IMR-90 (cell line): ENCODE measurements at regions not wholly inside any gene's neighbourhood (a gene's known extent, or its start where the extent isn't known, plus 50 kb on each side); places are given as distances from the start of the nearest gene placed in this dataset.

ENCODE experiments used
- ATAC-seq: fragments of 200-7000 bp; cut with Tn5 transposase; 2 replicates; pipeline ENCODE4 v1.9.1; 2020; ENCODE audit warnings: low read depth, mild to moderate bottlenecking, moderate library complexity
- BruUV-seq: library from RNA; stranded (reverse); fragments of 400-500 nt; replicated peaks from 2 replicates; lab custom pipeline; 2021; lab: Mats Ljungman, UMichigan
- CTCF ChIA-PET: fragments of 300-600 bp; formaldehyde crosslinking; extraction: SDS; loops from one replicate; lab custom pipeline; 2021; ENCODE audit warnings: antibody characterized with exemption; lab: Yijun Ruan, JAX
- POLR2A ChIA-PET: fragments of 300-600 bp; sonication (Branson Sonifier 250); formaldehyde crosslinking; loops from one replicate; lab custom pipeline; 2022; ENCODE audit warnings: antibody characterized with exemption; ENCODE audit not compliant: unreplicated experiment; lab: Charles Lee
- DNase-seq: peaks from one replicate; pipeline ENCODE4 v3.0.0; 2013
- H2AFZ ChIP-seq: replicated peaks from 2 replicates; pipeline ENCODE3; 2013; ENCODE audit warnings: low read length, mild to moderate bottlenecking; ENCODE audit not compliant: poor library complexity
- H2AK5ac ChIP-seq: 2 replicates; pipeline ENCODE4 v1.6.1; 2013; ENCODE audit warnings: low read depth, low read length, inconsistent platforms
- H2AK9ac ChIP-seq: replicated peaks from 2 replicates; pipeline ENCODE3; 2013; ENCODE audit warnings: mild to moderate bottlenecking, low read depth, low read length, moderate library complexity; ENCODE audit not compliant: poor library complexity
- H2BK120ac ChIP-seq: 2 replicates; pipeline ENCODE4 v1.6.1; 2013; ENCODE audit warnings: low read depth, low read length, inconsistent platforms
- H2BK15ac ChIP-seq: 3 replicates; pipeline ENCODE4 v1.6.1; 2013; ENCODE audit warnings: low read depth, low read length, inconsistent platforms
- H2BK20ac ChIP-seq: 2 replicates; pipeline ENCODE4 v1.6.1; 2013; ENCODE audit warnings: low read depth, mild to moderate bottlenecking, inconsistent platforms, low read length, moderate library complexity
- H2BK5ac ChIP-seq: 2 replicates; pipeline ENCODE4 v1.6.1; 2013; ENCODE audit warnings: mild to moderate bottlenecking, low read depth, low read length, inconsistent platforms; ENCODE audit not compliant: poor library complexity, severe bottlenecking
- H3K14ac ChIP-seq: replicated peaks from 2 replicates; pipeline ENCODE4 v1.6.1; 2013; ENCODE audit warnings: low read depth, low read length, inconsistent platforms
- H3K18ac ChIP-seq: 2 replicates; pipeline ENCODE4 v1.6.1; 2013; ENCODE audit warnings: low read depth, low read length, control low read depth
- H3K23ac ChIP-seq: 2 replicates; pipeline ENCODE4 v1.6.1; 2013; ENCODE audit warnings: low read depth, low read length, inconsistent platforms
- H3K27ac ChIP-seq: 2 replicates; pipeline ENCODE4 v1.5.1; 2013; ENCODE audit warnings: mild to moderate bottlenecking, control low read depth, low read length; ENCODE audit not compliant: insufficient read depth
- H3K27me3 ChIP-seq: 2 replicates; pipeline ENCODE4 v1.6.1; 2013; ENCODE audit warnings: low read length; ENCODE audit not compliant: control insufficient read depth, insufficient read depth
- H3K36me3 ChIP-seq: 2 replicates; pipeline ENCODE4 v1.6.1; 2013; ENCODE audit warnings: low read length, mixed read lengths; ENCODE audit not compliant: control insufficient read depth, insufficient read depth
- H3K4ac ChIP-seq: 2 replicates; pipeline ENCODE4 v1.6.1; 2013; ENCODE audit warnings: low read depth, low read length, inconsistent platforms
- H3K4me1 ChIP-seq: 2 replicates; pipeline ENCODE4 v1.6.1; 2013; ENCODE audit warnings: low read length, mixed read lengths; ENCODE audit not compliant: control insufficient read depth, insufficient read depth
- H3K4me2 ChIP-seq: 2 replicates; pipeline ENCODE4 v1.6.1; 2013; ENCODE audit warnings: low read depth, mild to moderate bottlenecking, control low read depth, low read length, moderate library complexity
- H3K4me3 ChIP-seq: 2 replicates; pipeline ENCODE4 v1.5.1; 2013; ENCODE audit warnings: low read depth, mild to moderate bottlenecking, control low read depth, low read length, moderate library complexity; ENCODE audit not compliant: insufficient read depth
- H3K56ac ChIP-seq: 2 replicates; pipeline ENCODE4 v1.6.1; 2013; ENCODE audit warnings: low read length, inconsistent platforms; ENCODE audit not compliant: insufficient read depth; ENCODE audit errors: extremely low read depth
- H3K79me1 ChIP-seq, 2 experiments: 2 replicates each; pipeline ENCODE4 v1.6.1; 2013; ENCODE audit warnings: low read length in 2 of 2, inconsistent platforms in 1 of 2, low read depth in 1 of 2
- H3K9ac ChIP-seq: 2 replicates; pipeline ENCODE4 v1.6.1; 2013; ENCODE audit warnings: low read depth, low read length, control low read depth
- H3K9me1 ChIP-seq: 2 replicates; pipeline ENCODE4 v1.6.1; 2013; ENCODE audit warnings: low read length, inconsistent platforms; ENCODE audit not compliant: insufficient read depth
- H3K9me3 ChIP-seq: 2 replicates; pipeline ENCODE4 v1.6.1; 2013; ENCODE audit warnings: low read length; ENCODE audit not compliant: control insufficient read depth, insufficient read depth
- H4K20me1 ChIP-seq: 2 replicates; pipeline ENCODE4 v1.6.1; 2013; ENCODE audit warnings: low read length, inconsistent platforms; ENCODE audit not compliant: insufficient read depth
- H4K5ac ChIP-seq: 2 replicates; pipeline ENCODE4 v1.6.1; 2013; ENCODE audit warnings: mild to moderate bottlenecking, low read depth, low read length, control low read depth
- H4K8ac ChIP-seq, 2 experiments: 2 replicates each; pipeline ENCODE4 v1.6.1; 2013; ENCODE audit warnings: low read depth in 2 of 2, low read length in 2 of 2, control low read depth in 1 of 2, inconsistent platforms in 1 of 2
- H4K91ac ChIP-seq: 2 replicates; pipeline ENCODE4 v1.6.1; 2013; ENCODE audit warnings: low read depth, low read length, inconsistent platforms; ENCODE audit not compliant: insufficient read depth
- BHLHE40 ChIP-seq: fragments of 150-350 bp; IDR thresholded peaks from 2 replicates; pipeline ENCODE4 v1.6.1; 2016; ENCODE audit warnings: mild to moderate bottlenecking, low read depth, low read length
- NFE2L2 ChIP-seq: fragments of 150-350 bp; IDR thresholded peaks from 2 replicates; pipeline ENCODE4 v1.6.1; 2016; ENCODE audit warnings: low read depth, mild to moderate bottlenecking, low read length
- RCOR1 ChIP-seq: IDR thresholded peaks from 2 replicates; pipeline ENCODE4 v1.6.1; 2012; ENCODE audit warnings: mild to moderate bottlenecking, low read length, improper control_type of control experiment; ENCODE audit not compliant: insufficient replicate concordance
- WGBS, 2 experiments: methylation state at CpG; one replicate each; pipeline versions ENCODE4 v1.1.5 to v1.1.7; 2013; ENCODE audit warnings: missing lambda C conversion rate in 2 of 2; ENCODE audit not compliant: insufficient read length in 1 of 2; ENCODE audit errors: extremely low coverage in 2 of 2; 5-methylcytosine and 5-hydroxymethylcytosine counted together
- dilution Hi-C: fragments of 300-500 bp; cut with HindIII; formaldehyde crosslinking; loops from one replicate; pipeline ENCODE4 v1.14.3; 2018; ENCODE audit warnings: low sequenced_read_pairs; ENCODE audit not compliant: unreplicated experiment
- in situ Hi-C: fragments of 300-500 bp; cut with MboI; formaldehyde crosslinking; loops from 3 replicates; pipeline ENCODE4 v1.14.3; 2019; ENCODE audit warnings: low sequenced_read_pairs, inconsistent platforms, mixed read lengths
- intact Hi-C: fragments of 100-400 bp; cut with micrococcal nuclease; formaldehyde crosslinking; loops from 2 replicates; pipeline ENCODE4 v1.10.0; 2022
- TF ChIP-seq, protein P1 (sequence below): fragments of 150-350 bp; IDR thresholded peaks from 2 replicates; pipeline ENCODE4 v1.6.1; 2017; ENCODE audit warnings: mild to moderate bottlenecking, antibody characterized with exemption, low read length, low read depth

DNA sequence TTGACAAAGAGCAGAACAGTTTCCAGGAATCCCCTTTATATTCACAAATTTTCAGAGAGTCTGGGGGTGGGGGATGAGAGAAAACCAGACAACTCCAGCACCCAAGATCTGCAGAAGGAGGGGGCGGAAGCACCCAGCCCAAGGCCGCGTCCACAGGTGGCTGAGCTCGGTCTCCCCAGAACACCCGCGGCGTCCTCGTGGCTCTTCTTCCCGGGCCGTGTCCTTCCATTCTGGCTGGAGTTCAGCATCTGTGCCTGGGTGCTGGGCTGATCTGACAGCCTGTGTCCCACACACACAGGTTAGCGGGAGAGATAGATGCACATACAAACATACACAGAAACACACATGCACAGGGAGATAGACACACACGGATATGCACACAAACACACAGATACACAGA lies 455.8 kb upstream of the SALL3 start:
- H3K27me3 ChIP-seq: no peaks in the 10 kb centered on the region

More for the DNA sequence above, 455.8 kb upstream of the SALL3 start:
- Histone ChIP-seq H2BK5ac (no peak overlapping the region), H4K91ac (no peak overlapping the region), H2BK20ac (no peak overlapping the region), H3K18ac (no peak overlapping the region), H3K9me3 (peaks cover 34% of the 10 kb centered on the region), H3K79me1 (no peaks in the 10 kb centered on the region), H3K14ac (no peak overlapping the region), H3K56ac (no peak overlapping the region), H3K9ac (no peak overlapping the region), H4K5ac (no peak overlapping the region), H4K20me1 (no peaks in the 10 kb centered on the region), H3K4me1 (no peaks in the 10 kb centered on the region), H3K27ac (no peak overlapping the region), H3K23ac (no peak overlapping the region), H3K4me2 (no peak overlapping the region), H3K9me1 (no peaks in the 10 kb centered on the region), H2AK5ac (no peak overlapping the region), H2BK15ac (no peak overlapping the region), H4K8ac (no peak overlapping the region), H2BK120ac (no peak overlapping the region), H3K4me3 (no peak overlapping the region), H2AFZ (no peak overlapping the region), H3K36me3 (no peaks in the 10 kb centered on the region), H2AK9ac (no peak overlapping the region), H3K4ac (no peak overlapping the region)
- dilution Hi-C loops (no loop called here), in situ Hi-C loops (no loop called here), intact Hi-C loops (no loop called here)
- ChIA-PET CTCF (no interaction called here), POLR2A (no interaction called here)
- no TSS peak for BruUV-seq
- ATAC-seq (no peak), DNase-seq (no peak)
- WGBS, 2 experiments: 87% methylated on average over 5 of the region's 12 CpGs; no CpG with 5 or more reads in 1 of the 2 experiments
- TF ChIP-seq, protein P1, sequence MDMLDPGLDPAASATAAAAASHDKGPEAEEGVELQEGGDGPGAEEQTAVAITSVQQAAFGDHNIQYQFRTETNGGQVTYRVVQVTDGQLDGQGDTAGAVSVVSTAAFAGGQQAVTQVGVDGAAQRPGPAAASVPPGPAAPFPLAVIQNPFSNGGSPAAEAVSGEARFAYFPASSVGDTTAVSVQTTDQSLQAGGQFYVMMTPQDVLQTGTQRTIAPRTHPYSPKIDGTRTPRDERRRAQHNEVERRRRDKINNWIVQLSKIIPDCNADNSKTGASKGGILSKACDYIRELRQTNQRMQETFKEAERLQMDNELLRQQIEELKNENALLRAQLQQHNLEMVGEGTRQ: no peak
- TF ChIP-seq NFE2L2 (no peak), RCOR1 (no peak), BHLHE40 (no peak)
